22Rv1 (cell line): ENCODE measurements at regions not wholly inside any gene's neighbourhood (a gene's known extent, or its start where the extent isn't known, plus 50 kb on each side); places are given as distances from the start of the nearest gene placed in this dataset.

Experiments
- H3K27ac ChIP-seq: fragments of 450-650 bp; 2 replicates; pipeline ENCODE4 v1.5.1; 2017
- CTCF ChIP-seq: fragments of 450-650 bp; IDR thresholded peaks from 2 replicates; pipeline ENCODE4 v1.5.1; 2017; ENCODE audit warnings: mild to moderate bottlenecking
- ZFX ChIP-seq: fragments of 450-650 bp; IDR thresholded peaks from 2 replicates; pipeline ENCODE4 v1.6.1; 2017; ENCODE audit warnings: antibody characterized with exemption, borderline replicate concordance

GRCh38 chr9:104319685-104320084 lies 184.4 kb upstream of the OR13F1 start:
- no peak overlapping the region for H3K27ac ChIP-seq
- TF ChIP-seq ZFX (no peak), CTCF (no peak)

GRCh38 chr9:104322596-104322995 lies 181.5 kb upstream of the OR13F1 start:
- TF ChIP-seq CTCF (no peak), ZFX (no peak)
- no peak overlapping the region for H3K27ac ChIP-seq

GRCh38 chr9:104323967-104324694 lies 179.9 kb upstream of the OR13F1 start:
- peak overlapping the region; percentile 46; the same call in 1 of the 2 replicates for H3K27ac ChIP-seq

- TF ChIP-seq CTCF (no peak), ZFX (no peak)
- H3K27ac ChIP-seq = peak overlapping the region; percentile 14; the same call in 1 of the 2 replicates
These were observed 177.2 kb upstream of the OR13F1 start for GRCh38 chr9:104326912-104327311.

- no peak for TF ChIP-seq CTCF
- H3K27ac ChIP-seq = no peak overlapping the region
These were observed 174.8 kb upstream of the OR13F1 start for GRCh38 chr9:104329245-104329644.

GRCh38 chr9:104330841-104331240 lies 173.2 kb upstream of the OR13F1 start:
- TF ChIP-seq CTCF = no peak
- no peak overlapping the region for H3K27ac ChIP-seq

GRCh38 chr9:104334549-104334948 lies 169.5 kb upstream of the OR13F1 start:
- TF ChIP-seq ZFX (no peak), CTCF (no peak)

GRCh38 chr9:104339692-104340091 lies 164.4 kb upstream of the OR13F1 start:
- H3K27ac ChIP-seq = no peak overlapping the region
- TF ChIP-seq ZFX (no peak), CTCF (no peak)

More at GRCh38 chr9:104334549-104334948, 169.5 kb upstream of the OR13F1 start:
- no peak overlapping the region for H3K27ac ChIP-seq
